Parathyroid adenoma (tissue), 2 donors: ENCODE measurements at regions not wholly inside any gene's neighbourhood (a gene's known extent, or its start where the extent isn't known, plus 50 kb on each side); places are given as distances from the start of the nearest gene placed in this dataset.

Experiments
- H2AFZ ChIP-seq: fragments of 300-600 bp; sonication (generic); one replicate; pipeline ENCODE4 v1.7.0; 2017; ENCODE audit warnings: antibody characterized with exemption, mild to moderate bottlenecking
- H3K27ac ChIP-seq: fragments of 300-600 bp; sonication (generic); one replicate; pipeline ENCODE4 v1.7.0; 2017
- H3K27me3 ChIP-seq: fragments of 300-600 bp; sonication (generic); one replicate; pipeline ENCODE4 v1.7.0; 2017; ENCODE audit warnings: low read length; ENCODE audit not compliant: control insufficient read depth, insufficient read depth
- H3K36me3 ChIP-seq: fragments of 300-600 bp; sonication (generic); one replicate; pipeline ENCODE4 v1.7.0; 2017; ENCODE audit warnings: low read length; ENCODE audit not compliant: control insufficient read depth, insufficient read depth
- H3K4me1 ChIP-seq: fragments of 300-600 bp; sonication (generic); one replicate; pipeline ENCODE4 v1.7.0; 2017; ENCODE audit warnings: control low read depth
- H3K4me2 ChIP-seq: fragments of 300-600 bp; sonication (generic); one replicate; pipeline ENCODE4 v1.7.0; 2017; ENCODE audit warnings: low read length
- H3K4me3 ChIP-seq: fragments of 300-600 bp; sonication (generic); one replicate; pipeline ENCODE4 v1.7.0; 2017; ENCODE audit warnings: low read depth, low read length
- H3K79me2 ChIP-seq: fragments of 300-600 bp; sonication (generic); one replicate; pipeline ENCODE4 v1.7.0; 2017; ENCODE audit warnings: control low read depth
- H3K9ac ChIP-seq: fragments of 300-600 bp; sonication (generic); one replicate; pipeline ENCODE4 v1.7.0; 2017; ENCODE audit warnings: mild to moderate bottlenecking
- H3K9me3 ChIP-seq: fragments of 300-600 bp; sonication (generic); one replicate; pipeline ENCODE4 v1.7.0; 2017; ENCODE audit warnings: low read length; ENCODE audit not compliant: control insufficient read depth
- TF ChIP-seq, protein P1 (sequence below): fragments of 300-600 bp; sonication (generic); IDR thresholded peaks from one replicate; pipeline ENCODE4 v1.7.0; 2017; ENCODE audit warnings: antibody characterized with exemption, mild to moderate bottlenecking
- donor health status: primary hyperparathyroidism.

DNA sequence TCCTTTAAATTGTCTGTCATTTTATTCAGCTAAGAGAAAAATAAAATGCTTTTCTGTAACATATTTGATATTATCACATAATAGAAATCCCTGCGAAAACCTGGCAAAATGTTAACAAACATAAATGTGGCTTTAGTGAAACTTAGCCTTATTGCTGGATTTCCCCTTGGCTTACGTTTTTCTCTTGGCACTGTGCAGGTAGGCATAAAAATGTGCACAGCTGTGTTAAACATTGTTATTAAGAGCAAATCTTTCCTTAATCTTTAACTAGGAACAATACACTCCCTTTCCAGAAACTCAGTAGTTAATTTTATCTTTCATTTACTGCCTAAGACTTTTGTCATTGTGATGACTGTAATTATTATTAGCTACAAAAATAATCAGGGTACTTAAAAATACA, 202.4 kb upstream of the GNPDA2 start:
- H3K27ac ChIP-seq, result no peak overlapping the region
- TF ChIP-seq, protein P1, sequence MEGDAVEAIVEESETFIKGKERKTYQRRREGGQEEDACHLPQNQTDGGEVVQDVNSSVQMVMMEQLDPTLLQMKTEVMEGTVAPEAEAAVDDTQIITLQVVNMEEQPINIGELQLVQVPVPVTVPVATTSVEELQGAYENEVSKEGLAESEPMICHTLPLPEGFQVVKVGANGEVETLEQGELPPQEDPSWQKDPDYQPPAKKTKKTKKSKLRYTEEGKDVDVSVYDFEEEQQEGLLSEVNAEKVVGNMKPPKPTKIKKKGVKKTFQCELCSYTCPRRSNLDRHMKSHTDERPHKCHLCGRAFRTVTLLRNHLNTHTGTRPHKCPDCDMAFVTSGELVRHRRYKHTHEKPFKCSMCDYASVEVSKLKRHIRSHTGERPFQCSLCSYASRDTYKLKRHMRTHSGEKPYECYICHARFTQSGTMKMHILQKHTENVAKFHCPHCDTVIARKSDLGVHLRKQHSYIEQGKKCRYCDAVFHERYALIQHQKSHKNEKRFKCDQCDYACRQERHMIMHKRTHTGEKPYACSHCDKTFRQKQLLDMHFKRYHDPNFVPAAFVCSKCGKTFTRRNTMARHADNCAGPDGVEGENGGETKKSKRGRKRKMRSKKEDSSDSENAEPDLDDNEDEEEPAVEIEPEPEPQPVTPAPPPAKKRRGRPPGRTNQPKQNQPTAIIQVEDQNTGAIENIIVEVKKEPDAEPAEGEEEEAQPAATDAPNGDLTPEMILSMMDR, result no peak

DNA sequence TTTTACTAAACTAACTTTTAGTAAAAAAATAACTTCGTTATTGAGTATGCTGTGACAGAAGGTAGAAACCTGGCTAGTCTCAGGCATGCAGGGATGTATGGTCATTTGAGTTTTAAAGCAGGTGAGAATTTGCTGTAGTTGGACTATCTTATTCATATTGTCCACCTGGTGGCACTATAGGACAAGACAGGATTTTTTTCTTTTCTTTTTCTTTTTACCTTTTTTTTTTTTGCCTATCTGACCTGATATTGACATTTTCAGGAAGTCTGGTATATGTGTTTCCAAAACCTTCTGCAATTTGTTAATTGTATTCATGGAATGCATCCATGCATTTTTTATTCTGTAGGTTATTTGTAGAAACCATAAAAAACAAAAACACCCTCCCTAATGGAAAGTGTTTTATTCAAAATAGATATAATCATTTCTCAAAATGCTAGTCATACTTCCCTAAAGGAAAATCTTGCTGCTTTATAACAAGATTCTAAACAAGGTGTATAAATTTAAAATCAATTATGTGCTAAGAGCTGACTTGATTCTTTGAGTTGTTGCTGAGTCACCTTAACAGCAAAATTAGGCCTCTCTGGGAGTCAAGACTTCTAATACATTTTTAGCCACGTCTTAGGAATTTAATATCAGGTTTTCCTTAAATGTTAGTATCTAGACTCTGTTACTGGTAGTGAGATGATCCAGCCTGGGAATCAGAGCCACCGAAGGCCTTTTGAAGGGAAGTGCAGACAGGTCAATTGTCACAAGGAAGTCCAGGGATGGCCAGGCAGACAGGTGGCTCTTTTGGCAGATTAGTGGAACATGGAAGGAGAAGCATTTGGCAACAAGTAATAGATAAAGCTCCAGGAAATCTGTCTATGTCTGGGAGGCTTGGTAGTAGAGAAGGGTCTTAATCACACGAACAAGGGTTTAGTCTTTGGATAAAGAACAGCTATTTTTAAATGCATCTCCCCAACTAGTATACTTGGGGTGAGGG, 201.3 kb upstream of the GNPDA2 start:
- H3K4me2 ChIP-seq, result no peak overlapping the region
- H3K27me3 ChIP-seq, result no peaks in the 10 kb centered on the region
- no peaks in the 10 kb centered on the region for H3K9me3 ChIP-seq
- no peaks in the 10 kb centered on the region for H3K36me3 ChIP-seq
- H3K4me1 ChIP-seq, result no peaks in the 10 kb centered on the region
- no peak overlapping the region for H3K27ac ChIP-seq
- TF ChIP-seq, protein P1, result no peak
- H3K4me3 ChIP-seq, result no peak overlapping the region
- no peak overlapping the region for H3K9ac ChIP-seq
- H3K79me2 ChIP-seq, result no peaks in the 10 kb centered on the region
- H2AFZ ChIP-seq, result no peak overlapping the region

More for the DNA sequence above, 202.4 kb upstream of the GNPDA2 start:
- no peak overlapping the region for H2AFZ ChIP-seq
- no peaks in the 10 kb centered on the region for H3K9me3 ChIP-seq
- no peak overlapping the region for H3K4me2 ChIP-seq
- no peak overlapping the region for H3K4me3 ChIP-seq
- H3K4me1 ChIP-seq, result no peaks in the 10 kb centered on the region
- H3K79me2 ChIP-seq, result no peaks in the 10 kb centered on the region
- H3K36me3 ChIP-seq, result no peaks in the 10 kb centered on the region
- H3K27me3 ChIP-seq, result no peaks in the 10 kb centered on the region
- no peak overlapping the region for H3K9ac ChIP-seq

DNA sequence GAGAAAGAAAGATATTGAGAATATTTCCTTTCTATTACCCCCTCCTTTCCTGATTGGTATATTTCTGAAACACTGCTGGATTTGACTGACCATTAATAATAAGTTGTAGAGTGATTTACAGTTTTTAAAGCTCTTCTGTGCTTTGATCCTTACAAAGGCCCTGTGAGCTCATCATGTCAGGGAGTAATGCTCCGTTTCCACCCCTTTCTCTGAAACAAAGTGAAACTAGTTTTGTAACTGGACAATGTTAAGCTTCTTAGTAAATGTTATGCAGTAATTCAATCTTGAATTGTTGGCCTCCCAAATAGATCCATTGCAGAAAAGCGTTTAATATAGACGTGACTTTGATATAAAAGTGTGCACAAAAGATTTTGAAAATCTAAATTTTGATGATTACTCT, 190.1 kb upstream of the GNPDA2 start:
- no peak overlapping the region for H3K4me2 ChIP-seq
- H3K36me3 ChIP-seq, result no peaks in the 10 kb centered on the region
- no peak overlapping the region for H3K27ac ChIP-seq
- no peaks in the 10 kb centered on the region for H3K79me2 ChIP-seq
- H3K27me3 ChIP-seq, result no peaks in the 10 kb centered on the region
- no peak overlapping the region for H3K9ac ChIP-seq
- H3K4me1 ChIP-seq, result no peaks in the 10 kb centered on the region
- TF ChIP-seq, protein P1, result no peak
- no peaks in the 10 kb centered on the region for H3K9me3 ChIP-seq
- H3K4me3 ChIP-seq, result no peak overlapping the region
- H2AFZ ChIP-seq, result no peak overlapping the region

DNA sequence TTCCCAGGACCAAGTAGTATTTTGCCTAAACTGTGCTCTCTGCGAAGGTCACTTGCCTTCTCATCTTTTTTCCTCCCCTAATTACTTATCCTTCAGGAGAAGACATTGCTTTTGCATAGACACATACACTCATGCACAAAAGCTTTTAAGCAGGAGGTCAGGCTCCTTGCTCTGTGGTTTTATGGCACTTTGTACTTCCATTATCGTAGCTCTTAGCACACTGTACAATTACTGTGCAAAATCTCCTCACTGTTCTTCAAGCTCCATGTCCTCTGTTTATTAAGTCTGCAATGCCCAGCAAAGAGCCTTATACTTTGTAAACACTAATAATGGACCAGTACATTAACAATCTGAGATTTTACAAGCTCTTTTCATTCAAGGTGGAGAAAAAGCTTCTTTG, 188.4 kb upstream of the GNPDA2 start:
- H3K36me3 ChIP-seq, result no peaks in the 10 kb centered on the region
- no peak overlapping the region for H3K9ac ChIP-seq
- H3K4me2 ChIP-seq, result no peak overlapping the region
- H3K27me3 ChIP-seq, result no peaks in the 10 kb centered on the region
- no peak overlapping the region for H3K27ac ChIP-seq
- H3K79me2 ChIP-seq, result no peaks in the 10 kb centered on the region
- no peaks in the 10 kb centered on the region for H3K9me3 ChIP-seq
- H2AFZ ChIP-seq, result no peak overlapping the region
- no peaks in the 10 kb centered on the region for H3K4me1 ChIP-seq
- no peak overlapping the region for H3K4me3 ChIP-seq
- TF ChIP-seq, protein P1, result no peak

DNA sequence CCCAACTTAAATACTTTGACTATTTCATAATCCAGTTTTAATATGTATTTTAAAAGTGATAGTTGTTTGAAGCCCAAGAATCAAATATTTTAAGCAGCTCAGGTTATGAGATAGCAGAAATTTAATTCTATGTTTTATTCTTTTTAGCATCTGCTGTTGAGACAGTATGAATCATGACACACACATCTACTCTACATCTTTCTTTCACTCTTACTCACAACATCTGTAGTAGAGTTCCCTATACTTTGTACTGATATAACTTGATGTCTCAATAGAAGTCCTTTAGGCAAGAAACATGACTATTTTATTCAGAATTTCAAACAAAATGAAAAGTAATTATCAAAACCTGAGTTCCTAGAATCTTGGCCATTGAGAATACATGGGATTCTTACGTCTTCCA, 187.9 kb upstream of the GNPDA2 start:
- H3K79me2 ChIP-seq, result no peaks in the 10 kb centered on the region

More for the DNA sequence above, 187.9 kb upstream of the GNPDA2 start:
- Histone ChIP-seq H2AFZ (no peak overlapping the region), H3K4me2 (no peak overlapping the region), H3K27me3 (no peaks in the 10 kb centered on the region), H3K27ac (no peak overlapping the region), H3K9me3 (no peaks in the 10 kb centered on the region), H3K4me3 (no peak overlapping the region), H3K9ac (no peak overlapping the region), H3K36me3 (no peaks in the 10 kb centered on the region), H3K4me1 (no peaks in the 10 kb centered on the region)
- TF ChIP-seq, protein P1, result no peak
